GM19468 (cell line): ENCODE measurements at regions not wholly inside any gene's neighbourhood (a gene's known extent, or its start where the extent isn't known, plus 50 kb on each side); places are given as distances from the start of the nearest gene placed in this dataset.

Experiments used
- ATAC-seq: cut with Tn5 transposase; IDR thresholded peaks from one replicate; pipeline ENCODE4 v1.9.1; 2021; ENCODE audit warnings: mild to moderate bottlenecking, moderate library complexity, moderate number of reproducible peaks; ENCODE audit not compliant: unreplicated experiment; ENCODE audit errors: extremely low read depth

DNA sequence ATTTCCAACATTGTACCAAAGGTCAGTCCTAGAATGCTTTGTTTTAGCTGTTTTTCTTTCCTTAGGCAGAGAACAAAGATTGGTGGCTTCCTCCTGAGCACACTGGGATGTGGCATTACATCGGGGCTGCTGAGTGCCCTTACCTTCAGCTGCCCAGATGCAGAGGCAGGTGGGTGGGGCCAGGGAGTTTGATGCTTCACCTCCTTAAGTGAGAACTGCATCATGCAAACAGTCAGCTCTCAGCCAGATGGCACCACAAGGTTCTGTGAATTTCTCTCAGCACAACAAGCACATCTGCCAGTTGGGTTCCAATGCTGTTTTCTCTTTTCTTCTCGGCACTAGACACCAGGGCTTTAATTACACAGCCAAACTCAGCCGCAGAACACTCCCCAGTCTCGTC, 87.4 kb upstream of the UBL3 start:
- ATAC-seq, result no peak

DNA sequence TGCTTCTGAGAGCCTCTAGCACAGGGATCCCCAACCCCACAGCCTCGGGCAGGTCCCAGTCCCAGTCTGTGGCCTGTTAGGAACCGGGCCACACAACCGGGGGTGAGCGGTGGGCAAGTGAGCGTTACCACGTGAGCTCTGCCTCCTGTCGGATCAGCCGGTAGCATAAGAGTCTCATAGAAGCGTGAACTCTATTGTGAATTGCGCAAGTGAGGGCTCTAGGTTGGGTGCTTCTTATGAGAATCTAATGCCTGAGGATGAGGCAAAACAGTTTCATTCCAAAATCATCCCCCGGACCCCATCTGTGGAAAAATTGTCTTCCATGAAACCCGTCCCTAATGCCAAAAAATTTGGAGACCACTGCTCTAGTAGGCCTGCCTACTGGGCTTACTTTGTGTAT, 87.0 kb upstream of the UBL3 start:
- no peak for ATAC-seq

DNA sequence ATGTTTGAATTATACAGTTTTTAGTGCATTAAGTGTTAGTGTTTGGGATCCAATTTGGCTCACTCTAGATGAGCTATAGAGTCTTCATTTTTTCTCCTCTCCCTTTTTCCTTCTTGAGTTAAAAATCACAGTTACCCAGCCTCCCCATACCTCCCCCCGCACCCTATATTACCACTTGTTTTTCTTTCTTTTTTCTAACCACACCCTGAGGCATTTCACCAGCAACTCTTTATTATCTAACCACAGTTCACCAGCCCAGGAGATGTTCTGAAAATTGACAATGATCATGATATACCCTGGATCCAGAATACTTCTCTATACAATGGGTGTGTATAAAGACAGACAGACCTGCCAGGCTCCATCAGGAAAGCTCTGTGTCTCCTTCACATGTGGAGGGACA, 86.5 kb upstream of the UBL3 start:
- ATAC-seq, result no peak

DNA sequence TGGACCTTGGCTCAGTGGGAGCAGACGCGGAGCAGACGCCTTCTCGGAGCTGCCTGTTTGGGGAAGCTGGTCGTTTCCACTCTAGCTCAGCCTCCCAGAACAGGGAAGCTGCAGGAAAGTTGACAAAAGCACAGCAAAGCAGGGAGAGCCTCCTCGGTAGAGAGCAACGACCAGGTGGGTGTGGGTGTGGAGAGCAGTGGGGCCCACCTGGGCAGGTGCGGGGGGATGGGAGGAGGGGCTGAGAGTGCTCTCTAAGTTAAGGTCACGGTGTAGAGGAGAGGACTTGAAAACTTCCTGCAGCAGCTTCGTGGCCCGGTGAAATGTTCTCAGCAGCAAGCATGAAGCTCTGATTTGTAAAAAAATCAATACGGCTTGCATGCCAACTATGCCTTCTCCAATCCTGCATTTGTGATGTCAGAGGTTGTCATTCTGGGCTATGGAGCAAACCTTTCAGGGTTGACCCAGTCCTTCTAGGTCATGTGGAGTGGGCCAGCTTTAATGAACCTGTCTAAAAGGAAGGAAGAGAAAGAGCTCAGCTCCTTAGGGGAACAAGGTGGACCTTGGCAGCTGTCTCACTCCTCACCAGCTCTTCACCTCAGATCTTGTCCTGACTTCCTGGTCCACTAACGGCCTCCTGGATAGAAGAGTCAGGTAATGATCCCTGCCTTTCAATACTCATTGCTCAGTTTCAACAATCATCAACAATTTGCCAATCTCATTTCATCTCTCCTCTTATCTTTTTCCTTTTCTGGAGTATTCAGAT, 85.8 kb upstream of the UBL3 start:
- no peak for ATAC-seq

DNA sequence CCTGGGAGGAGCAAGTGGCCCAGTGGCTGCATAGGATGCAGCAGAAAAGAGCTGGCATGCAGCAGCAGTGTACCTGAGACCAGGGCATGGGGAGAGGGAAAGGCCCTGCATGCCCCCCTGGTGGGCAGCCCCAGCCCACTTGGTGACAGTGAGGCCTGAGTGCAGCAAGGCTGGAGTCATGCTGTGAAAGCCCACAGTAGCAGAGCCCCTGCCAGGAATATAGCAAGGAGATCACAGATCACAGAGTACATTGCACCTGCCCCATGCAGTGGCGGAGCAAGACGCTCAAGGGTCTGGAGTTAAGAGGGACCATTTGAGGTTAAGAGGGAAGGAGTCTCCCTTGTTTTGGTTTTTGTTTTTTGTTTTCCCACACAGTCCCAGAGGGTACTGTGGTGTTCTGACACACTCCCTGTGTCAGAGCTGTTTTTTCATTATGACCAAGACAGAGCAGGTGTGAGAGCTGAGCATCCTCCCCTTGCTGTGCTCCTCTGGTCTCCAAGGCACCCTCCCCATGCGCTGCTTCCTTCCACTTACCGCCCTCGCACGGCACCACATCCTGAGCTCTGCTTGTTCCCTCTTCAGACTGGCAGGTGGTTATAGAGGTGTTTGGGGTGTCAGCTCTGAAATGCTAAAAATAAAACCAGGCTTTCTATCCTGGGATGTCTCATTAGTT, 85.0 kb upstream of the UBL3 start:
- no peak for ATAC-seq

DNA sequence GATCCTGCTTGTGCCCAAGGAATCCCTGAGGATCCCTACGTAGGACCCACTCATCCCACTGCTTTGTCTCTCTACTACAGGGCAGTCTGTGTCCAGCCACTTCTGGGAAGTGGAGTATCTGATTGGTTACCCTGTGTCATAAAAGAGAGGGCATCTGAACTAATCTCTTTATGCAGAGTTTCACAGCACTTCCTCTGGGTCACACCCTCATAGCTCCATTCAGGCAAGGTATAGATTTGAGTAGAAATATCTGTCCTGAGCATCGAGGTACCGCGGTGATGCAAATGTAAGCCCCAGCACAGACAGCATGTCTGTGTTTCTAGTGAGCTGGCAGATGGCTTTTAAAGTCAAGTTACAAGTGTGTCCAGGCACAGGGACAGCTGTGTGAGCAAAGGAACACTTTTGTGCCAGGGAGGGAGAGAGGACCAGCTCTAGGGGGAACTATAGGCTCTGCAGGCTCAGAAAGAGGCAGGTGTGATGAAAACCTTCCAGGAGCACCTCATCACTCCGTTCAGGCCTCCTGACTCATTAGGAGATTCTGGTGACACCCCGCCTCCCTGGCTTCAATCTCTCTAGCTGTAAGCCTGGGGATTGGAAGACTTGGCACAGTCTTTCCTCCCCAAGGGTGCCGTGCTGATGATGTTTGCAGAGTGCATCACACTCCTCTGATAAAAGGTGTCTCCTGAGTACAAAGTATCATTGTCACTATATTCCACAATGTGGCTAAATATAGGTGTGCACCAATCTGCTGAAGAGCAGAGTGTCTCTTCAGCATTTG, 84.3 kb upstream of the UBL3 start:
- no peak for ATAC-seq

DNA sequence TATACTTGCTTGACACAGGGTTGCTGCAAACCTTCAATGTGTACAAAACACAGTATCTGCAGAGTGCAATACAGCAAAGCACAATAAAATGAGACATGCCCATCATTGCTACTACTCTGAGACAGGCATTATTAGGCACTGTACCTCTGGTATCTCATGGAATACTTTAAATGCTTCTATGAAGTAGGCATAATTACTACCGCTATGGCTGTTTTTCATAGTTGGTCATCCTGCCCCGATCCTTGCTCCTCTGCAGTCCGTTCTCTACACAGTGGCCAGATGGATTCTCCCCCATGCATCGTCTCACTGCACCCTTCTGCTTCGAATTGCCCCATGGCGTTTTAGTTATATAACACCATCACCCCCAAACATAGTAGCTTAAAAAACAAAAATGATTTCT, 83.0 kb upstream of the UBL3 start:
- ATAC-seq, result no peak

DNA sequence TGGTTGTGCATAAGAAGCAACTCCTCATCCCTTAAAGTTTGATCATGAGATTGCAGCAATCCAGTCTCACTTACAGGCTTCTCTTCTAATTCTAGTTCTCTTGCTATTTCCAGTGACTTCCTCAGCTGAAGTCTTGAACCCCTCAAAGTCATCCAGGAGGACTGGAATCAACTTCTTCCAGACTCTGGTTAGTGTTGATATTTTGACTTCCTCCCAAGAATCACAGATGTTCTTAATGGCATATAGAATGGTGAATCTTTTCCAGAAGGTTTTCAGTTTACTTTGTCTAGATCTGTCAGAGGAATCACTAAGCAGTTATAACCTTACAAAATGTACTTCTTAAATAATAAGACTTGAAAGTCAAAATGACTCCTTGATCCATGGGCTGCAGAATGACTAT, 81.3 kb upstream of the UBL3 start:
- no peak for ATAC-seq

DNA sequence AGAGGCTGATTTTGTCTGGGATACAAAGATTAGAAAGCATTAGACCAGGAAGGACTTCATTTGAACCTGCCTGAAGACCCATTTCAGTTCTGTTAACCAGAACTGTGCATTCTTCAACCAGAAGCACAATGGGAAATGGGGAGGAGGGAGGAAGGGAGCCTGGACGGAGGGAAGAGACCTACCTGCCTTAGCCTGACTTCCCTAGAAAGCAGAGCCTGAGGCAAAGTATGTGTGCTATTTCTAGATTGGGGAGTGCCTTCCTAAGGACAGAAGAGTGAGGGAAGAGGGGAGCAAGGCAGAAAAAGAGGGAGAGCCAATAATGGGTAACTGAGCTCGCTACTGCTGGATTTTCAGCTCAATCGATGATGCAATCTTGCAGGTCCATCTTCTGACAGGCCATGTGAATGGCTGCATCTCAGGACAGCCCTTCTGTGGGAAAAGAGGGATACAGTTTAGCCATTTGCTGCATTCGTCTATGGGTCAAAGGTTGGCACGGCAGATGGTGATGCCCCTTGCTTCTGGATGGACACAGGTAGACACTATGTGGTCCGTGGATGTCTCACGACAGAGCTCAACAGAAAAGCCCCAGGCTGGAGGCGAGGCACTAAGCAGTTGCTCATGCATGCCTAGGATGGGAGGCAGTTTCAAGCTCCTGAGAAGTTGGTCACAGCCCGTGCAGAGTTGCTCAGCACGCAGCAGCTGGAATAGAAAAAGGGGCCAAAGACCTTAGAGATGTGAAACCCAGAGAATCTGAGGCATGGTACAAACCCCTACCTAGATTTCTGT, 78.8 kb upstream of the UBL3 start:
- ATAC-seq, result no peak

DNA sequence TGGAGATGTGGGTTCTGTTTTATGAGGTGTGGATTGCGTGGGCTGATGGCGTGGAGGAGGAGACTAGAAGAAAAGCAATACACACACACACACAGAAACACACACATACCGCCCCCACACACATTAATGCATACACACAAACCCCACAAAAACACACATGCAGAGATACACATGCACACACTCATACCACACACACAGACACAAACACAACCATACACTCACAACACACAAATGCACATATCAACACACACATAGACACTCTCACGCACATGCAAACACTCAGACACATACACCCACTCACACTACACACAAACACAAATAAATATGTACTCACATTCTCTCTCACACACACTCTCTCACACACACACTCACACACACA, 75.7 kb upstream of the UBL3 start:
- no peak for ATAC-seq

DNA sequence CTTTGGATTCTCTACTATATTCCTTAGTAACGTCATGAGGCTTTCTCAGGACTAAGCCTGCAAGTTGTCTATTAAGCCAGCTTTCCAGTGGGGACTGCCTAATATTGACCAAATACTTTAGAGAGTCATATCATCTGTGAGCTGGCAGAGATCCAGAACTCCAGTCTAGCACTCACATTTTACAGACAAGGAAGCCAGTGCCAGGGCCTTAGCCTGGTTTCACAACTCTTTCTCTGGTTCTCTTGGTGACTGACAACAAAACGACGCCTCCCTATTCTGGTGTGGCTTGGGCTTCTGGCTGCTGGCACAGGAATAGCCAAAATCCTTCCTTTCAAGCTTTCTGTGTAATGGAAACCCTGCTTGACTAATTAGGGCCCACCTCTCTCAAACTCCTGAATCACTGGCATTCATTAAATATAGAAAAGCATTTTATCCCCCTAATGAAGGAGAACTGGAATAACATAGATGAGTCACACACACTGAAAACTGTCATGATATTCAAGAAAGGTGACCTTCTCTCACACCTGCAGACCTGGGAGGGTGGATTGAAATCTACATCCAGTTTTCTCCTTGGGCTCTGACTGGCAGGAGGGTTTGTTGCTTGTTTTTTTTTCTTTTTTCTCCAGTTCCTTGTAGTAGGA, 75.2 kb upstream of the UBL3 start:
- ATAC-seq, result no peak

DNA sequence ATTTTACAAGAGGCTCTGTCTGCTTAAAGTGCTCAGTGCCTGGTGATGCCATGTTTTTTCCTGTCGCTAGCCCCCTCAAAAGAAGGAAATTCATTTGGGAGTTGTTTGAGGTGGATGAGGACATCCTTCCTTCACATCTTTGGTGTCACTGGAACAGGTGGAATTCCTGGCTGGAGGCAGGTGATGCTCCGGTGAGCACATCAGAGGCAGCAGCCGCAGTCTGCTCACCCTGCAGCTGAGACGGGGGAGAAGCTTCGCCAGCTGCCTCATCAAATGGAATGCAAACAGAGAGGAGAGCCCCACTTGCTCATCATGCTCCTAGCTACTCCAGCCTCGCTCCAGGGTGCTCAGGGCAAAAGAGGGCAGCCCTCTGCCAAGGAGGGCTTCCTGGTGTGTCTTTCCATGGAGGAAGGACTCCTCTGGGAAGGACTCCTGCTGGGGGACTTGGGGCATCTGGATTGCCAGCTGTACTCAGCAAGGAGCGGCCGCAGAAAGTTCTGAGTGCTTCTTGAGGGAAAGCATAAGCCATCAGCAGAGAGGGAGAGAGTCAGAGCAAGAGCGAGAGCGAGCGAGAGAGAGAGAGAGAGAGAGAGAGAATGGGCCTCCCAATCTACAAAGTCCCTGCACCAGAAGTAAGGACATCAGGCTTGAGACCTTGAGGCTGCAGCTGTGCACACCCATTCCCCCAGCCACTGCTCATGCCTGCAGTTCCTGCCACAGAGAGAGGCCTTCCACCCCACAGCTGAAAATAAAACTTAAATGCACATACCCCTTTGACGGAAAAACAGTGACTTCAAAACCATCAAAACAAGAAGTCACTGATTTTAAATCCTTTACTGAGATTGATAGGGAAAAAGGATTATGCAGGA, 74.3 kb upstream of the UBL3 start:
- no peak for ATAC-seq

DNA sequence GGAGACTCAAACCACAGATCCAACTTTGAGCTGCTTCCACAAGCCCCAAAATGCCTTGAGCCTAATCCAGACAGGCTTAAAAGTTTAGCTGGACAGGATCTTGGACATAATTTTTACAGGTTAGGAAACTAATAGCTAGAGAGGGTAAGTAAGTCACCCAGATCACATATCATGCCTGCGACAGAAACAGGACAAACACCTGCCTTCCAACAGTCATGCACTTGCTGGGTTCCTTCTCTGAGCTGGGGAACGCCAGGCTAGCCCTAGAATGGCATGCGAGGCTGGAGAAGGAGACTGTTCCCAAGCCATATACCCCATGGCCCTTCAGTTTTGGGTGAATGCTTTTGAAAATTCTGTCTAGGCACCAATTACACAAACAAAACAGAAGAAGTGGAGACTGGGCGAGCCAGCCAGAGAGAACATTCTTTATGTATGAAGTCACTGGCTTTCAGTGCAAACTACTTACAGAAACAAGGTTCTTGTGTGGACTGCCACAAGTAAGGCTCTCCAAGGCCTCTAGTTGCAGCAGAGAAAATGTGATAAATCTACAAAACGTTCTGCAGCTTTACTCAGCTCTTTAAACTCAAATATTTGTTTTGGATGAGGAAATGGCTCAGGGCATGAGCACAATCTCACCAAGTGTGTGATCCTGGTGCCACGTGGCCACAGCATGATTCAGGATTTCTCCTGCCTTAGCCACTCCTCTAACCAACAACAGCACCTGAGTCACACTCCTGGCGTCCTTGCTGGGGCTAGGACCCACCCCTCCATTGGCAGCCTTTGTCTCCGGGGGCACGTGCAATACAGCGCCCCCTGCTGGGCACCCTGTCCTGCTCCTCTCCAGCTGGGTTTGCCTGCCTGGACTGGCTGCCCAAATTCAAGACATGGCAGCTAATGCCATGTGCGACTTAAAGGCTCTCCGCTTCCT, 73.4 kb upstream of the UBL3 start:
- no peak for ATAC-seq

DNA sequence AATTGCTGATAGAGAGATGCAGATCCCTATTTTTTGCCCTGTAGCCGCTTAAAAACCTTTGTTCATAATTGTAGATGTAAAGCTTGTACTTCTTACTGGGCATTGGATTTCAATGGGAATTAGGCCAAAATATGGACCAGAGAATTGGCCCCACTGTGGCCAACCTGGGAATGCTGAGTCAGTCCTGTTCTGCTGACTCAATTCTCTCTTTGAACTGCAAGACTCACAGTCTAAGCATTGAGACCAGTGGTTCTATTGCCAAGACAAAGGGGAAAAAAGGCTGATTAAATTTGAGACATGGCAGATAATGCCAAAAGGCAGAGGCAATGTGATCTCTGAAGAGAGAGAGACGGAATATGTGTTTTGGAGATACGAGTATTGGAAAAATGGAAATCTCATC, 72.5 kb upstream of the UBL3 start:
- ATAC-seq, result no peak

DNA sequence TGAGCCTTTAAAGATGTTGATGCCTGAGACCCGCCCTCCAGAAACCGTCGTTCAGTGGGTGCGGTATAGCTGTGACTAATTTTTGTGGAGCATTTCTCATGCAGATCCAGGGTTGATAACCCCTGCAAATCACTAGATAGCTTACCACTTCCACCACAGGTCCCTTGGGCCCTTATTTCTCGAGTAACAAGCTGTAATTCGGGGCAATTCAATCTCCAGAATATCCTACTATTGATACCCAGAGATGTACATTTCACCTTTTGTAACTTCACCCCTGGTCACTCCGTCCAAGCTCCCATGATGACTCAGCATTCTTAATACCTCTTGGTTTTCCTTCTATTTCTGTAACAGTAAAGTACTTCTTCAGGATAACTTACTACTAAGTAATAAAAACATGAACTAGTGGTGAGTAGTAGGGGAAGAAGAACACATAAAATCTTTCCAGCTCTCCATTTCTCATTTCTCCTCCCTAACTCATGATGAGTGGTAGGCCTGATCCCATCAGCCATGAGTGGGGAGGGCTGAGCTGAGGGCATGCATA, 71.9 kb upstream of the UBL3 start:
- ATAC-seq, result no peak

DNA sequence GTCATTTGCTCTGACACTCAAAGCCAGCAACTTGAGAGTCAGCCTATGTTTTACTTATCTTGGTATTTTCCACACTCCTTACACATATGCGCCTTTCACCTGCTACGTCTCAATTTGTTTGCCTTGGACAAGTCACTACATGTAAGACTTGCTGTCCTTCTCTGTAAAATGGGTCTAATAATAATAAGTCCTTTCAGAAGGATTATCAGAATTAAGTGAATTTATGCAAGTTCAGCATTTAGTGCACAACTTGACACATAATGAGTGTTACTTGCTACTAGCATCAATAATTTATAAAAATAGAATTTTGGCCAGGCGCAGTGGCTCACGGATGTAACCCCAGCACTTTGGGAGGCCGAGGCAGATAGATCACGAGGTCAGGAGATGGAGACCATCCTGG, 71.1 kb upstream of the UBL3 start:
- ATAC-seq, result no peak

DNA sequence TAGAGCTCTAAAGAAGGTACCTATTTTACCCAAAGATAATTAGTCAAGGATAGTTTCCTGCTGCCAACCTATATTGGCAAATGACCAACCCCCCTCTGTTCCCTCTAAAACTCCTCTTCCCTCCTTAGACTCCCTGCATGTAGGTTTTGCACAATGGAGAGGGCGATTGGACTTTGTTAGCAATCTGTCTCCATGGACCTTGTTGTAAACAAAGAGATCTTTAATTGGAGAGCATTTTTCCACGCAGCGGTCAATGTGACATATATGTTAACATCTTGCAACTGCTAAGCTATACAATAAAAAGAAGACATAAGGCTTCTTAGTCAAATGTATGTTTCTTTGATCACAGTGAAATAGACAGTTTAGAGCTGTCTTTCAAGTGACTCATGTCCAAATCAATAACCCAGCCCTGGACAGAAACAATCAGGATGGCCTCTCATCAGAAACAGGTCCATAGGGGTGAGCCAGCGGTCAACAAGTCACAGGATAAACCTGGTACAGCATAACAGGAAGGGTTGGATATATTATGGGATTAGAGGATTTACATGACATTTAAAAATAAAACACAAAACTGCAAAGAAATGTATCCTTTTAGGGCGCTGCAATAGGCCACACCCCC, 69.7 kb upstream of the UBL3 start:
- no peak for ATAC-seq
